ENCODE measurements at regions not wholly inside any gene's neighbourhood (a gene's known extent, or its start where the extent isn't known, plus 50 kb on each side); places are given as distances from the start of the nearest gene placed in this dataset.

DNA sequence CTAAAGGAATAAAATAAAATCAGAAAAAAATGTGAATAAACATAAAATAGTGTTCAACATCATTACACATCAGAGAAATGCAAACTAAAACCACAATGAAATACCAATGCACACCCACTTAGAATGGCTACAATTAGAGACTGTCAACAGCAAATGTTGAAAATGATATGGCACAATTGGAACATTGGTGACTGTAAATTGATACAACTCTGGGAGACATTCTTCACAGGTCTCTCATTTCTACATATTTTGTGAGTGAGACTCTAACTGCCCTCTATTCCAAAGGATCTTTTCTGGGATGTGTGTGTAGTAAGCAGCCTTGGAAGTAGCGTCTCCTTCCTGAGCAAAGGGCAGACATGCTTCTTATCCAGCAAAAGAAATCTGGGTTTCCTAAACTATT, 323.0 kb downstream of the FBXO15 start:
- intact Hi-C loops (cut with DNase I) = no loop called here
- Histone ChIP-seq H3K4me3 (no peak overlapping the region), H3K27ac (no peak overlapping the region)

DNA sequence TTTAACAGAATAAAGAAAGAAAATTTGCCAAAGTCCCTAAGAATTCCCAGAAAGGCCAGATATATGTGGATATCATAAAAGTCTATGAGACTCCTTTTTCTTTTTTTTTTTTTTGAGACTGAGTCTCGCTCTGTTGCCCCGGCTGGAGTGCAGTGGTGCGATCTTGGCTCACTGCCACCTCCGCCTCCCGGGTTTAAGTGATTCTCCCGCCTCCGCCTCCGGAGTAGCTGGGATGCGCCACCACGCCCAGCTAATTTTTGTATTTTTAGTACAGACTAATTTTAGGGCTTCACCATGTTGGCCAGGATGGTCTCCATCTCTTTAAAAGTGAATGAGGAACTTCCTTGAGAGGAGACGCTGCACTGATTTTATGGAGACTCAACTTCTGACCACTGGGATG, 335.2 kb downstream of the FBXO15 start:
- H3K9me3 ChIP-seq = no peaks in the 10 kb centered on the region
- no peaks in the 10 kb centered on the region for H3K27me3 ChIP-seq
- H3K4me3 ChIP-seq = no peak overlapping the region
- no peak overlapping the region for H3K27ac ChIP-seq
- intact Hi-C loops (cut with DNase I) = no loop called here
- TF ChIP-seq, protein P1, sequence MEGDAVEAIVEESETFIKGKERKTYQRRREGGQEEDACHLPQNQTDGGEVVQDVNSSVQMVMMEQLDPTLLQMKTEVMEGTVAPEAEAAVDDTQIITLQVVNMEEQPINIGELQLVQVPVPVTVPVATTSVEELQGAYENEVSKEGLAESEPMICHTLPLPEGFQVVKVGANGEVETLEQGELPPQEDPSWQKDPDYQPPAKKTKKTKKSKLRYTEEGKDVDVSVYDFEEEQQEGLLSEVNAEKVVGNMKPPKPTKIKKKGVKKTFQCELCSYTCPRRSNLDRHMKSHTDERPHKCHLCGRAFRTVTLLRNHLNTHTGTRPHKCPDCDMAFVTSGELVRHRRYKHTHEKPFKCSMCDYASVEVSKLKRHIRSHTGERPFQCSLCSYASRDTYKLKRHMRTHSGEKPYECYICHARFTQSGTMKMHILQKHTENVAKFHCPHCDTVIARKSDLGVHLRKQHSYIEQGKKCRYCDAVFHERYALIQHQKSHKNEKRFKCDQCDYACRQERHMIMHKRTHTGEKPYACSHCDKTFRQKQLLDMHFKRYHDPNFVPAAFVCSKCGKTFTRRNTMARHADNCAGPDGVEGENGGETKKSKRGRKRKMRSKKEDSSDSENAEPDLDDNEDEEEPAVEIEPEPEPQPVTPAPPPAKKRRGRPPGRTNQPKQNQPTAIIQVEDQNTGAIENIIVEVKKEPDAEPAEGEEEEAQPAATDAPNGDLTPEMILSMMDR (IDR thresholded peaks at IDR 0.05) = no peak
- DNase-seq (ENCODE audit: low spot score in 2 of 2) = no peak
- no peaks in the 10 kb centered on the region for H3K36me3 ChIP-seq
- H3K4me1 ChIP-seq = no peaks in the 10 kb centered on the region

More for the DNA sequence above, 323.0 kb downstream of the FBXO15 start:
- no peaks in the 10 kb centered on the region for H3K27me3 ChIP-seq
- DNase-seq (ENCODE audit: low spot score in 2 of 2) = no peak
- no peaks in the 10 kb centered on the region for H3K36me3 ChIP-seq
- no peaks in the 10 kb centered on the region for H3K9me3 ChIP-seq
- no peaks in the 10 kb centered on the region for H3K4me1 ChIP-seq
- TF ChIP-seq, protein P1 (IDR thresholded peaks at IDR 0.05) = no peak

DNA sequence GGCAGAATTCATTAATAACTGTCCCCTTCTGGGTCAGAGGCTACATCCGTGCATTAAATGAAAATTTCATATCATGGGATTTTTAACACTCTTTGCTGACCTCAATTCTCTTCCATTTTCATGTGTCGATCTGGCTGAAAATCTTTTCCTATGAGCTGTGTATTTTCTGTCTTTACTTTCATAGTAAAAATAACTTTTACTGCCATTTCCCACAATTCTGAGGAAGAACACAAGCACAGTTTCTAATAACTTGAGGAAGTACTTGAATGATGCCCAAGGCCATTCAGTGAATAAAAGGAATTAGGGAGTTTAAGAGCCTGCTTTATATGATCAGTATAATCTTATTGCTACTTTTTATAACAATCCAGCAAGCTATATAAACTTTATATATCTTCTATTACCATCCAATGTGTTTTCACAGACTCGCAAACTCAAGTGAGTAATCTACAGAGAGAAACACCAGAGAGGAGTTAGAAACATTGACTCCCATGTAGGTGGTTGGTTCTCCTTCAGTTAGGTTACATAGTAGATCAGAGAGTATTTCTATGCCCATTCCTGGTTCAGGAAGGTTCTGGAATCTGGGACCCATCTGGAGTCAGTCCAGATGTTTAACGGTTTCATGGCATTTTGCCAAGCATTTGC, 340.0 kb downstream of the FBXO15 start:
- TF ChIP-seq, protein P1 (IDR thresholded peaks at IDR 0.05) = no peak
- intact Hi-C loops (cut with DNase I) = no loop called here

DNA sequence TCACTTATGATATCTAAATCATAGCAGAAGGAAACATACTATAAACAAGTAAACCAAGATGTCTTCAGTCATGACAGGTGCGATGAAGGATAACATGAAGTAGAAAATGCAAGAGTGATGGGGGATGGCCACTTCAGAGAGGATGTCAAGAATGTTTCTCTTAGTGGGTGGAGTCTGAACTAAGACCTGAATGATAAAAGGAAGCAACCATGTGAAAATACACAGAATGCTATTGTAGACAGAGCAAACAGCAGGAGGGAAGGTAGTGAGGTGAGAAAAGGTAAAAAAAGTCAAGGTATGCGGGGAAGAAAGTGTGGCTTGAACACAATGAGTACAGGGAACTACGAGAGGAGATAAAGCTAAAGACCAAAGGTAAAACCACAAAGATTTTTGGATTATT, 341.6 kb downstream of the FBXO15 start:
- H3K27ac ChIP-seq = no peak overlapping the region
- H3K4me1 ChIP-seq = no peaks in the 10 kb centered on the region
- H3K9me3 ChIP-seq = no peaks in the 10 kb centered on the region
- no peaks in the 10 kb centered on the region for H3K36me3 ChIP-seq
- TF ChIP-seq, protein P1 (IDR thresholded peaks at IDR 0.05) = no peak
- intact Hi-C loops (cut with DNase I) = no loop called here
- H3K4me3 ChIP-seq = no peak overlapping the region
- no peaks in the 10 kb centered on the region for H3K27me3 ChIP-seq
- no peak for DNase-seq (ENCODE audit: low spot score in 2 of 2)

More for the DNA sequence above, 340.0 kb downstream of the FBXO15 start:
- no peaks in the 10 kb centered on the region for H3K27me3 ChIP-seq
- no peak overlapping the region for H3K4me3 ChIP-seq
- no peaks in the 10 kb centered on the region for H3K9me3 ChIP-seq
- no peaks in the 10 kb centered on the region for H3K36me3 ChIP-seq
- no peaks in the 10 kb centered on the region for H3K4me1 ChIP-seq
- DNase-seq (ENCODE audit: low spot score in 2 of 2) = no peak
- no peak overlapping the region for H3K27ac ChIP-seq

DNA sequence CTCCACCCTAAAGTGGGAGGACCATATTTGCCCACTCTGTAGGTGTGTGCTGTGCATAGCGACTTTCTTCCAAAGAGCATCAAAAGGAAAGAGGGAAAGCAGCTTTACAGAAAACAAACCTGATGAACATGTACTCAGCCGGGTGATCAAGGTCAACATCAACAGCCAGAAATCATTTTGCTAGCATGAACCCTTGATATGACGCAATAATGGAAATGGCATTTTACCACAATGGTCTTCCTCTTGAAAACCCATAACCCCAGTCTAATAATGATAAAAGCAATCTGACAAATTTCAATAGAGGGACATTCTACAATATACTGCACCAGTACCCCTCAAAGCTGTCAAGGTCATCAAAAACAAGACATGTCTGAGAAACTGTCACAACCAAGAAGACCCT, 350.2 kb downstream of the FBXO15 start:
- TF ChIP-seq, protein P1 (IDR thresholded peaks at IDR 0.05) = no peak
- Histone ChIP-seq H3K27me3 (no peaks in the 10 kb centered on the region), H3K36me3 (no peaks in the 10 kb centered on the region), H3K9me3 (no peaks in the 10 kb centered on the region), H3K4me3 (no peak overlapping the region), H3K4me1 (no peaks in the 10 kb centered on the region), H3K27ac (no peak overlapping the region)
- intact Hi-C loops (cut with DNase I) = no loop called here
- no peak for DNase-seq (ENCODE audit: low spot score in 2 of 2)

DNA sequence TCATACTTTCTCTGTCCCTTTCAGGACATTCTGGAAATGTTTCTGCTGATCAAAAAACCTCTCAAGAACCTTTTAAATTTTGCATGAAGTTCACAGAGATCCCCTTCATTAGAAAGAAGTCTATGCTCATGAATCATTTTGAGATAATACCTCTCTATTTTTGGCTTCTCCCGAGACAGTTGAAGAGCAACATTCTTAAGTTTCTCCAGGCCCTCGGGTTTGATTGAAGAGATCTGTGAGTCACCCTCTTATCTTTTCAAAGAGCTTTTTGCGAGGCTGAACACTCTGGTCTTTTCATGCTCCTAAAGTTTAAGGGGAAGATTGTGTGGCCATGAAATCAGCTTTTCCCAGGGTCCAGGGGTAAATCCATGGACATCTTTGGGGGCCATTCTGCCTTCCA, 354.2 kb downstream of the FBXO15 start:
- TF ChIP-seq, protein P1 (IDR thresholded peaks at IDR 0.05) = no peak
- no peaks in the 10 kb centered on the region for H3K4me1 ChIP-seq
- H3K9me3 ChIP-seq = no peaks in the 10 kb centered on the region
- intact Hi-C loops (cut with DNase I) = no loop called here
- H3K27me3 ChIP-seq = no peaks in the 10 kb centered on the region
- DNase-seq (ENCODE audit: low spot score in 2 of 2) = no peak
- no peak overlapping the region for H3K27ac ChIP-seq
- no peak overlapping the region for H3K4me3 ChIP-seq
- no peaks in the 10 kb centered on the region for H3K36me3 ChIP-seq

Data from ascending aorta (tissue), 2 donors.